GM12878 (cell line): ENCODE measurements at regions not wholly inside any gene's neighbourhood (a gene's known extent, or its start where the extent isn't known, plus 50 kb on each side); places are given as distances from the start of the nearest gene placed in this dataset.

ENCODE experiments used
- ASH2L ChIP-seq: fragments of 300-600, 200-600 bp; sonication (generic); IDR thresholded peaks from 2 replicates; pipeline ENCODE4 v1.6.1; 2017; ENCODE audit warnings: low read depth, mild to moderate bottlenecking, borderline replicate concordance
- BCLAF1 ChIP-seq: fragments of 450-650 bp; IDR thresholded peaks from 2 replicates; pipeline ENCODE4 v1.6.1; 2017; ENCODE audit warnings: antibody characterized with exemption, mild to moderate bottlenecking, moderate library complexity
- CTCF ChIP-seq, 3 experiments: IDR thresholded peaks in 2 of 3; conservative IDR thresholded peaks in 1 of 3; 2 replicates each; pipeline ENCODE4 v1.5.1; 2011; ENCODE audit warnings: low read depth in 3 of 3, low read length in 3 of 3, mild to moderate bottlenecking in 3 of 3, control low read depth in 2 of 3, moderate library complexity in 2 of 3, inconsistent platforms in 1 of 3, mixed read lengths in 1 of 3; ENCODE audit not compliant: control insufficient read depth in 2 of 3, insufficient read depth in 1 of 3; ENCODE audit errors: extremely low read depth in 1 of 3
- MYC ChIP-seq: IDR thresholded peaks from 2 replicates; pipeline ENCODE4 v1.6.1; 2011; ENCODE audit warnings: mild to moderate bottlenecking, low read length, moderate library complexity, inconsistent platforms; ENCODE audit not compliant: insufficient read depth, insufficient replicate concordance, insufficient read length, severe bottlenecking
- POLR2AphosphoS5 ChIP-seq: IDR thresholded peaks from 2 replicates; pipeline ENCODE4 v1.6.1; 2011; ENCODE audit warnings: mild to moderate bottlenecking, low read length, inconsistent platforms
- TARDBP ChIP-seq: IDR thresholded peaks from 2 replicates; pipeline ENCODE4 v1.6.1; 2016; ENCODE audit warnings: borderline replicate concordance

DNA sequence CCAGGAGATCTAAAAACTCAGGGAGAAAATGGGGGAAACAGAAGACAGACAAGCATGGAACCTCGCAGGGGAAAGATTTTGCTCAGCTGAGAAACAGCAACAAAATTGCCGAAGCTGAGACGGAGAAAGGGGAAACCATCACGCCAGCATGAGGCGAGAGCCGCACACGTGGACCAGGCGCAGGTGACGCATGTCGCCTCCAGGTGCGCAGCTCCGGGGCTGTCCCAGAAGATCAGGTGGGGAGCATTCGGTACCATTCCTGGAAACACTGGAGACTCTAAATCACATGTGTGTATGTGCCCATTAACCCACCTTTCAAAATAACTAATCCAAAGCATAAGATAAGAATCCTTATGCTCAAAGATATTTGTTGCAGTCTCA is 121.7 kb downstream of the BRD1 start:
- TF ChIP-seq TARDBP (no peak), BCLAF1 (no peak), ASH2L (no peak), MYC (no peak), POLR2AphosphoS5 (no peak), CTCF (IDR thresholded peaks at IDR 0.05 in 2 of 3, conservative IDR thresholded peaks at IDR 0.05 in 1 of 3; ENCODE audit: control insufficient read depth in 2 of 3, extremely low read depth in 1 of 3, insufficient read depth in 1 of 3, low read depth in 3 of 3, low read length in 3 of 3) (no peak)
